ENCODE measurements at regions not wholly inside any gene's neighbourhood (a gene's known extent, or its start where the extent isn't known, plus 50 kb on each side); places are given as distances from the start of the nearest gene placed in this dataset.

DNA sequence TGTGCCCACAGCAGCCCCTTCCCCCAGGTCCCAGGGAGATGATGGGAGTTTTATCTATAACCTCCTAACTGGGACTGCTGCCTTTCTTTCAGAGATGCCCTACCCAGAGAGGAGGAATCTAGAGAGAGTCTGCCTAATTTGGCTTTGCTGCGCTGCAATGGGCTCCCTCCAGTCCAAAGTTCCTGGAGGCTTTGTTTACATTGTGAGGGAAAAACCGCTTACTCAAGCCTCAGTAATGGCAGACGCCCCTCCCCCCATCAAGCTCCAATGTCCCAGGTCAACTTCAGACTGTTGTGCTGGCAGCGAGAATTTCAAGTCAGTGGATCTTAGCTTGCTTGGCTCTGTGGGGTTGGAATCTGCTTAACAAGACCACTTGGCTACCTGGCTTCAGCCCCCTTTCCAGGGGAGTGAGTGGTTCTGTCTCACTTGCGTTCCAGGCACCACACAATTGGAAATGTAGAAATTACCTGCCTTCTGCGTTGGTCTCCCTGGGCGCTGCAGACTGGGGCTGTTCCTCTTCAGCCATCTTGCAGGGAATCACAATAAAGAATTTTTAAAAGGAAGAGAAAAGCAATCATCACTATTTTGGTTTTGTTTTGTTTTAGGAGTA lies 262.5 kb downstream of the FOXG1 start:
- peaks cover 24% of the 10 kb centered on the region for H3K4me1 Mint-ChIP-seq
- H3K27ac Mint-ChIP-seq = peak overlapping the region; percentile 94
- peak overlapping the region; percentile 41 for H3K4me3 Mint-ChIP-seq
- Histone ChIP-seq H3K4me3 (ENCODE audit: low read length) (peak overlapping the region; percentile 64), H3K36me3 (ENCODE audit: control insufficient read depth, insufficient read depth, low read length) (no peaks in the 10 kb centered on the region), H3K27ac (ENCODE audit: low read depth, low read length) (no peak overlapping the region), H3K27me3 (ENCODE audit: control insufficient read depth, insufficient read depth, low read length, poor library complexity, severe bottlenecking) (no peaks in the 10 kb centered on the region), H3K9me3 (ENCODE audit: control insufficient read depth, low read length) (peaks cover 7% of the 10 kb centered on the region), H3K9ac (ENCODE audit: extremely low read depth, low read length, poor library complexity, severe bottlenecking) (no peak overlapping the region), H3K4me1 (ENCODE audit: control insufficient read depth, insufficient read depth, low read length) (peaks cover 4% of the 10 kb centered on the region)
- peaks cover 31% of the 10 kb centered on the region for H3K9me3 Mint-ChIP-seq
- TF ChIP-seq, protein P1, sequence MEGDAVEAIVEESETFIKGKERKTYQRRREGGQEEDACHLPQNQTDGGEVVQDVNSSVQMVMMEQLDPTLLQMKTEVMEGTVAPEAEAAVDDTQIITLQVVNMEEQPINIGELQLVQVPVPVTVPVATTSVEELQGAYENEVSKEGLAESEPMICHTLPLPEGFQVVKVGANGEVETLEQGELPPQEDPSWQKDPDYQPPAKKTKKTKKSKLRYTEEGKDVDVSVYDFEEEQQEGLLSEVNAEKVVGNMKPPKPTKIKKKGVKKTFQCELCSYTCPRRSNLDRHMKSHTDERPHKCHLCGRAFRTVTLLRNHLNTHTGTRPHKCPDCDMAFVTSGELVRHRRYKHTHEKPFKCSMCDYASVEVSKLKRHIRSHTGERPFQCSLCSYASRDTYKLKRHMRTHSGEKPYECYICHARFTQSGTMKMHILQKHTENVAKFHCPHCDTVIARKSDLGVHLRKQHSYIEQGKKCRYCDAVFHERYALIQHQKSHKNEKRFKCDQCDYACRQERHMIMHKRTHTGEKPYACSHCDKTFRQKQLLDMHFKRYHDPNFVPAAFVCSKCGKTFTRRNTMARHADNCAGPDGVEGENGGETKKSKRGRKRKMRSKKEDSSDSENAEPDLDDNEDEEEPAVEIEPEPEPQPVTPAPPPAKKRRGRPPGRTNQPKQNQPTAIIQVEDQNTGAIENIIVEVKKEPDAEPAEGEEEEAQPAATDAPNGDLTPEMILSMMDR (conservative IDR thresholded peaks at IDR 0.05) = no peak
- WGBS, 2 experiments (ENCODE audit: insufficient coverage in 1 of 2, insufficient read length in 1 of 2) = 60 to 84% methylated on average over 4 to 7 of the region's 7 CpGs
- no peaks in the 10 kb centered on the region for H3K36me3 Mint-ChIP-seq (ENCODE audit: low read depth)
- DNase-seq = peak; percentile 81
- H3K27me3 Mint-ChIP-seq (ENCODE audit: insufficient read depth) = peaks cover 2% of the 10 kb centered on the region

DNA sequence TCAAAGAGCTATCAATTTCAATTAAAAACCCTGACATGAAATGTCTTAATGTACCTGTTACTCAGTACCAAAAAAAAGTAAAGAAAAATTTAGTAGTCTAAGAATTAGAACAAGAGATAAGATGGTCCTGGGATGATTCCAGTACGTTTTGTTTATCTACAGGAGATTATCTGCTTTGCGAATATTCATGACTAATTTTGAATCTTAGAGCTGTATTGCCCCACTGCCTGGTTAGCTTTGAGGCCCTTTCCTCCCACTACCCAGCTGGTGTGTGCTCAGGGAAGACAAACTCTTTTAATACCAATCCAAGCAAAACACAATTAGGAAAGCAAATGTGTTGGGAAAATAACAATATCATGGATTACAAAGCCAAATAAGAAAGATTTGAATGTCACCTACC lies 263.5 kb downstream of the FOXG1 start:
- Mint-ChIP-seq H3K27ac (no peak overlapping the region), H3K9me3 (peaks cover 25% of the 10 kb centered on the region), H3K36me3 (ENCODE audit: low read depth) (no peaks in the 10 kb centered on the region), H3K27me3 (ENCODE audit: insufficient read depth) (peaks cover 2% of the 10 kb centered on the region), H3K4me1 (peaks cover 24% of the 10 kb centered on the region), H3K4me3 (no peak overlapping the region)
- no peak for DNase-seq
- H3K4me1 ChIP-seq (ENCODE audit: control insufficient read depth, insufficient read depth, low read length) = peaks cover 4% of the 10 kb centered on the region
- no peak overlapping the region for H3K4me3 ChIP-seq (ENCODE audit: low read length)
- H3K27me3 ChIP-seq (ENCODE audit: control insufficient read depth, insufficient read depth, low read length, poor library complexity, severe bottlenecking) = no peaks in the 10 kb centered on the region
- no peak overlapping the region for H3K9ac ChIP-seq (ENCODE audit: extremely low read depth, low read length, poor library complexity, severe bottlenecking)
- WGBS, 2 experiments (ENCODE audit: insufficient coverage in 1 of 2, insufficient read length in 1 of 2) = 79 to 94% methylated on average over 2 of the region's 2 CpGs
- H3K9me3 ChIP-seq (ENCODE audit: control insufficient read depth, low read length) = peaks cover 7% of the 10 kb centered on the region
- no peak overlapping the region for H3K27ac ChIP-seq (ENCODE audit: low read depth, low read length)
- TF ChIP-seq, protein P1 (conservative IDR thresholded peaks at IDR 0.05) = no peak
- no peaks in the 10 kb centered on the region for H3K36me3 ChIP-seq (ENCODE audit: control insufficient read depth, insufficient read depth, low read length)

DNA sequence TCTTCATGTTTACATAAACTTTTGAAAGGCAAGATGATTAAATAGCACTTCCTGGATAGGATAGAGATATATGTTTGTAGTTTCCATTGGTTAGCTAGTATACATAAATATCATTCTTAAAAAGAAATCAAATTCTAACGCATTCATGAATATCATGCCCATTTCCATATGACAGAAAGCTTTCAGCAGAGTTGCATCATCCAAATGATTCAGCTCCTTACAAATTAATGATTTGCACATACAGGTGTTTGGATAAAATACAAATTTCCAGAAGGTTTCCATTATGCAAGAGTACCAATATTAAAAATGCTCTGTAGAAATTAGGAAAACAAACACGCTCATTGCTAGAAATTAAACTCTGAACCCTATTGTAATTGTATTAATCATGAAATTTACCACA lies 264.4 kb downstream of the FOXG1 start:
- no peak overlapping the region for H3K9ac ChIP-seq (ENCODE audit: extremely low read depth, low read length, poor library complexity, severe bottlenecking)
- no peaks in the 10 kb centered on the region for H3K36me3 ChIP-seq (ENCODE audit: control insufficient read depth, insufficient read depth, low read length)
- peaks cover 7% of the 10 kb centered on the region for H3K9me3 ChIP-seq (ENCODE audit: control insufficient read depth, low read length)
- TF ChIP-seq, protein P1 (conservative IDR thresholded peaks at IDR 0.05) = no peak
- Mint-ChIP-seq H3K36me3 (ENCODE audit: low read depth) (no peaks in the 10 kb centered on the region), H3K4me1 (peaks cover 24% of the 10 kb centered on the region), H3K9me3 (peaks cover 21% of the 10 kb centered on the region), H3K27me3 (ENCODE audit: insufficient read depth) (peaks cover 1% of the 10 kb centered on the region), H3K27ac (no peak overlapping the region), H3K4me3 (no peak overlapping the region)
- 90% methylated on average over 1 of the region's 2 CpGs; no CpG with 5 or more reads in 1 of the 2 experiments for WGBS, 2 experiments (ENCODE audit: insufficient coverage in 1 of 2, insufficient read length in 1 of 2)
- H3K4me1 ChIP-seq (ENCODE audit: control insufficient read depth, insufficient read depth, low read length) = peaks cover 4% of the 10 kb centered on the region
- no peak for DNase-seq
- no peak overlapping the region for H3K27ac ChIP-seq (ENCODE audit: low read depth, low read length)
- H3K27me3 ChIP-seq (ENCODE audit: control insufficient read depth, insufficient read depth, low read length, poor library complexity, severe bottlenecking) = no peaks in the 10 kb centered on the region
- no peak overlapping the region for H3K4me3 ChIP-seq (ENCODE audit: low read length)
